ENCODE measurements at regions not wholly inside any gene's neighbourhood (a gene's known extent, or its start where the extent isn't known, plus 50 kb on each side); places are given as distances from the start of the nearest gene placed in this dataset.

DNA sequence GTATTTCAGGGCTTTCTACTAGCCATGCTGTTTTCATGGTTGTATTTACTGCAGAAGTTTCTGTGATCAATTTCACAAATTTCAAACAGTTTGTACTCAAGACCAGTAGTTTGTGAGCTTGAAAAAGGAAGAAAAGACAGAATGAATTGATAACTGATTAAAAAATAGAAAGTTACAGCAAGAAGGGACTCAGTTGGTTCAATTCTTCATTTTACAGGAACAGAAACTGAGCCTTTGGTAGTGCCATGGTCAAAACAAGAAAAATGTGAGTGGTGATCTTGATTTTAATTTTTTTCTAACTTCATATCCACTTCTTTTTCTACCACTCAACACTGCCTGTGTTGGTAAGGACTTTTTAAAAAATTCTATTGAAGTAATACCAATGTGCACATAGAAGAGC lies 206.6 kb upstream of the NREP start:
- Histone ChIP-seq H3K4me3 (ENCODE audit: low read length) (no peak overlapping the region), H4K20me1 (ENCODE audit: insufficient read depth, low read length) (no peaks in the 10 kb centered on the region), H3K79me2 (ENCODE audit: low read length) (no peaks in the 10 kb centered on the region), H2AFZ (ENCODE audit: low read length) (no peak overlapping the region), H3F3A (ENCODE audit: insufficient read depth, low read length) (no peaks in the 10 kb centered on the region), H3K9me2 (replicated peaks; ENCODE audit: insufficient read depth, low read length) (no peaks in the 10 kb centered on the region), H3K9ac (ENCODE audit: low read length) (no peak overlapping the region), H3K4me2 (ENCODE audit: low read depth, low read length) (no peak overlapping the region), H3K9me3 (replicated peaks; ENCODE audit: insufficient read depth, low read length) (no peaks in the 10 kb centered on the region), H3K4me1 (ENCODE audit: low read length) (no peaks in the 10 kb centered on the region), H3K36me3 (replicated peaks; ENCODE audit: insufficient read depth, low read length) (no peaks in the 10 kb centered on the region), H3K27ac (ENCODE audit: low read length) (no peak overlapping the region), H3K27me3 (replicated peaks; ENCODE audit: insufficient read depth, low read length) (no peaks in the 10 kb centered on the region)
- no peak for DNase-seq
- TF ChIP-seq EZH2 (optimal IDR thresholded peaks at IDR 0.05; ENCODE audit: low read depth, low read length) = no peak
- no peak for TF ChIP-seq EZH2phosphoT487 (IDR thresholded peaks at IDR 0.05; ENCODE audit: low read length)
- TF ChIP-seq, protein P1, sequence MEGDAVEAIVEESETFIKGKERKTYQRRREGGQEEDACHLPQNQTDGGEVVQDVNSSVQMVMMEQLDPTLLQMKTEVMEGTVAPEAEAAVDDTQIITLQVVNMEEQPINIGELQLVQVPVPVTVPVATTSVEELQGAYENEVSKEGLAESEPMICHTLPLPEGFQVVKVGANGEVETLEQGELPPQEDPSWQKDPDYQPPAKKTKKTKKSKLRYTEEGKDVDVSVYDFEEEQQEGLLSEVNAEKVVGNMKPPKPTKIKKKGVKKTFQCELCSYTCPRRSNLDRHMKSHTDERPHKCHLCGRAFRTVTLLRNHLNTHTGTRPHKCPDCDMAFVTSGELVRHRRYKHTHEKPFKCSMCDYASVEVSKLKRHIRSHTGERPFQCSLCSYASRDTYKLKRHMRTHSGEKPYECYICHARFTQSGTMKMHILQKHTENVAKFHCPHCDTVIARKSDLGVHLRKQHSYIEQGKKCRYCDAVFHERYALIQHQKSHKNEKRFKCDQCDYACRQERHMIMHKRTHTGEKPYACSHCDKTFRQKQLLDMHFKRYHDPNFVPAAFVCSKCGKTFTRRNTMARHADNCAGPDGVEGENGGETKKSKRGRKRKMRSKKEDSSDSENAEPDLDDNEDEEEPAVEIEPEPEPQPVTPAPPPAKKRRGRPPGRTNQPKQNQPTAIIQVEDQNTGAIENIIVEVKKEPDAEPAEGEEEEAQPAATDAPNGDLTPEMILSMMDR (IDR thresholded peaks at IDR 0.05; ENCODE audit: low read length) = no peak

DNA sequence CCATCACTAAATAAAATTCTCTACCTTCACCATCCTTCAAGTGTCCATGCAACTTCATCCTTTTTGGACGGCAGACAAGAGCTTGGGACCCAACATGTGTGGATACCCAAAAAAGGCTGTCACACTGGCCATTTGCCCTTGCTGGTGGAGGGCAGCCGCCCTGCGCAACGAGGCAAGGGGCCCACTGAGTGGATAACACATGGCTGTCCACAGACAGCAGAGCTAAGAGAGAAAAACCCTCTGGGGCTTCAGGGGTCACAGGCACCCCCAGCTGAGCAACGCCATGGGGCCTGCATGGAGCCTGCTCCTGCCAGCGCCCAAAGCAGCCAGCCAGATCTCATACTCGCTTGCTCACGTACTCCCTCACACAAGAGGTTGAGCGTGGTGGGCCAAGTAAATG lies 205.9 kb upstream of the NREP start:
- no peaks in the 10 kb centered on the region for H3K4me1 ChIP-seq (ENCODE audit: low read length)
- H3K27ac ChIP-seq (ENCODE audit: low read length) = no peak overlapping the region
- H2AFZ ChIP-seq (ENCODE audit: low read length) = no peak overlapping the region

DNA sequence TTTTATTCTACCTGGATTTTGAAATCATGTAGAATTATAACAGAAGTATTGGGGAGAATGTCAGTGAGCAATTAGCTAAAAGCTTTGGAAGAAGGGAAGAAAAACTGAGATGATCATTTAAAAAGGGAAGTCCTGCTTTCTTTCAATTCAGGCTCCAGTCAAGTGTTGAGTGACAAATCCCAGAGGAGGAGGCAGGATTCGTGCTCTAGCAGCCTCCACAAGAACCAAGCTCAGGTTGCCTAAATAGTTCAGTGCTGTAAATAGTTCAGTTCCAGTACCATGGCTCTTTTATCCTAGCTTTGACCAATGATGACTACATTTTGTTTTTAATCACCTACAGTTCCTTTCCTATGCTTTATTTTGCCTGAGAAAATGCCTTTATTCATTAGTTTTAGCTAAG lies 204.9 kb upstream of the NREP start:
- no peaks in the 10 kb centered on the region for H3K9me3 ChIP-seq (replicated peaks; ENCODE audit: insufficient read depth, low read length)
- no peaks in the 10 kb centered on the region for H3K79me2 ChIP-seq (ENCODE audit: low read length)
- no peak overlapping the region for H3K27ac ChIP-seq (ENCODE audit: low read length)

More for the DNA sequence above, 205.9 kb upstream of the NREP start:
- no peaks in the 10 kb centered on the region for H3K9me2 ChIP-seq (replicated peaks; ENCODE audit: insufficient read depth, low read length)
- no peaks in the 10 kb centered on the region for H3K9me3 ChIP-seq (replicated peaks; ENCODE audit: insufficient read depth, low read length)
- no peak overlapping the region for H3K4me2 ChIP-seq (ENCODE audit: low read depth, low read length)
- no peak overlapping the region for H3K4me3 ChIP-seq (ENCODE audit: low read length)
- no peak overlapping the region for H3K9ac ChIP-seq (ENCODE audit: low read length)
- H3F3A ChIP-seq (ENCODE audit: insufficient read depth, low read length) = no peaks in the 10 kb centered on the region
- H3K79me2 ChIP-seq (ENCODE audit: low read length) = no peaks in the 10 kb centered on the region
- no peak for DNase-seq
- H3K36me3 ChIP-seq (replicated peaks; ENCODE audit: insufficient read depth, low read length) = no peaks in the 10 kb centered on the region
- no peaks in the 10 kb centered on the region for H4K20me1 ChIP-seq (ENCODE audit: insufficient read depth, low read length)
- no peak for TF ChIP-seq EZH2phosphoT487 (IDR thresholded peaks at IDR 0.05; ENCODE audit: low read length)
- TF ChIP-seq EZH2 (optimal IDR thresholded peaks at IDR 0.05; ENCODE audit: low read depth, low read length) = no peak
- TF ChIP-seq, protein P1 (IDR thresholded peaks at IDR 0.05; ENCODE audit: low read length) = no peak
- H3K27me3 ChIP-seq (replicated peaks; ENCODE audit: insufficient read depth, low read length) = no peaks in the 10 kb centered on the region

More for the DNA sequence above, 204.9 kb upstream of the NREP start:
- no peak for DNase-seq
- H3F3A ChIP-seq (ENCODE audit: insufficient read depth, low read length) = no peaks in the 10 kb centered on the region
- H3K4me2 ChIP-seq (ENCODE audit: low read depth, low read length) = no peak overlapping the region
- H3K4me3 ChIP-seq (ENCODE audit: low read length) = no peak overlapping the region
- no peak overlapping the region for H3K9ac ChIP-seq (ENCODE audit: low read length)
- H3K4me1 ChIP-seq (ENCODE audit: low read length) = no peaks in the 10 kb centered on the region
- TF ChIP-seq EZH2 (optimal IDR thresholded peaks at IDR 0.05; ENCODE audit: low read depth, low read length) = no peak
- TF ChIP-seq, protein P1 (IDR thresholded peaks at IDR 0.05; ENCODE audit: low read length) = no peak
- TF ChIP-seq EZH2phosphoT487 (IDR thresholded peaks at IDR 0.05; ENCODE audit: low read length) = no peak
- H3K27me3 ChIP-seq (replicated peaks; ENCODE audit: insufficient read depth, low read length) = no peaks in the 10 kb centered on the region
- H4K20me1 ChIP-seq (ENCODE audit: insufficient read depth, low read length) = no peaks in the 10 kb centered on the region
- H2AFZ ChIP-seq (ENCODE audit: low read length) = no peak overlapping the region
- H3K9me2 ChIP-seq (replicated peaks; ENCODE audit: insufficient read depth, low read length) = no peaks in the 10 kb centered on the region
- no peaks in the 10 kb centered on the region for H3K36me3 ChIP-seq (replicated peaks; ENCODE audit: insufficient read depth, low read length)

All from MM.1S (cell line).